ENCODE measurements at regions not wholly inside any gene's neighbourhood (a gene's known extent, or its start where the extent isn't known, plus 50 kb on each side); places are given as distances from the start of the nearest gene placed in this dataset.

GRCh38 chr14:82046512-82047226 is 513.0 kb upstream of the SEL1L start:
- intact Hi-C loops (cut with micrococcal nuclease) = no loop called here
- Mint-ChIP-seq H3K4me3 (ENCODE audit: unreplicated experiment) (no peak overlapping the region), H3K27me3 (ENCODE audit: insufficient read depth, unreplicated experiment) (no peaks in the 10 kb centered on the region), H3K9me3 (ENCODE audit: unreplicated experiment) (peaks cover 18% of the 10 kb centered on the region), H3K4me1 (ENCODE audit: insufficient read depth, unreplicated experiment) (peaks cover 5% of the 10 kb centered on the region), H3K36me3 (ENCODE audit: insufficient read depth, unreplicated experiment) (no peaks in the 10 kb centered on the region), H3K27ac (ENCODE audit: low read depth, unreplicated experiment) (no peak overlapping the region)
- no TSS peak for BruUV-seq (replicated peaks)
- ChIA-PET POLR2A (interaction anchor here (0.7 kb wide), 1 partner anchor 8 kb away, joined by 3 read pairs; no protein-coding TSS in a partner anchor), CTCF (interaction anchor here (0.6 to 0.8 kb wide), 2 partner anchors 55 to 899 kb away, joined by 4 to 6 read pairs; no protein-coding TSS in a partner anchor)
- TF ChIP-seq CTCF (IDR thresholded peaks at IDR 0.05; ENCODE audit: unreplicated experiment) = no peak
- DNase-seq (ENCODE audit: unreplicated experiment) = no peak

- TF ChIP-seq CTCF (IDR thresholded peaks at IDR 0.05; ENCODE audit: unreplicated experiment) = no peak
- CTCF ChIA-PET = interaction anchor here (0.7 to 0.8 kb wide), 2 partner anchors 897 to 1171 kb away, joined by 3 to 6 read pairs; no protein-coding TSS in a partner anchor
- peaks cover 5% of the 10 kb centered on the region for H3K4me1 Mint-ChIP-seq (ENCODE audit: insufficient read depth, unreplicated experiment)
Measured at GRCh38 chr14:82047777-82048470, 514.3 kb upstream of the SEL1L start.

GRCh38 chr14:82052778-82053177 is 519.1 kb upstream of the SEL1L start:
- DNase-seq (ENCODE audit: unreplicated experiment) = no peak
- no peak overlapping the region for H3K27ac Mint-ChIP-seq (ENCODE audit: low read depth, unreplicated experiment)
- ChIA-PET CTCF (interaction anchor here (0.6 to 2.2 kb wide), 9 partner anchors 14 to 487 kb away, joined by 3 to 21 read pairs (median 3); no protein-coding TSS in a partner anchor), POLR2A (interaction anchor here (0.6 kb wide), 1 partner anchor 679 kb away, joined by 3 read pairs; no protein-coding TSS in a partner anchor)
- no peak for TF ChIP-seq CTCF (IDR thresholded peaks at IDR 0.05; ENCODE audit: unreplicated experiment)
- peaks cover 15% of the 10 kb centered on the region for H3K9me3 Mint-ChIP-seq (ENCODE audit: unreplicated experiment)
- peaks cover 8% of the 10 kb centered on the region for H3K4me1 Mint-ChIP-seq (ENCODE audit: insufficient read depth, unreplicated experiment)
- no TSS peak for BruUV-seq (replicated peaks)
- H3K4me3 Mint-ChIP-seq (ENCODE audit: unreplicated experiment) = no peak overlapping the region
- no peaks in the 10 kb centered on the region for H3K36me3 Mint-ChIP-seq (ENCODE audit: insufficient read depth, unreplicated experiment)
- intact Hi-C loops (cut with micrococcal nuclease) = no loop called here
- H3K27me3 Mint-ChIP-seq (ENCODE audit: insufficient read depth, unreplicated experiment) = no peaks in the 10 kb centered on the region

More at GRCh38 chr14:82047777-82048470, 514.3 kb upstream of the SEL1L start:
- no peak for DNase-seq (ENCODE audit: unreplicated experiment)
- BruUV-seq (replicated peaks) = no TSS peak
- POLR2A ChIA-PET = interaction anchor here (0.7 kb wide), 2 partner anchors 9 to 788 kb away, joined by 3 read pairs; no protein-coding TSS in a partner anchor
- Mint-ChIP-seq H3K36me3 (ENCODE audit: insufficient read depth, unreplicated experiment) (no peaks in the 10 kb centered on the region), H3K27me3 (ENCODE audit: insufficient read depth, unreplicated experiment) (no peaks in the 10 kb centered on the region), H3K9me3 (ENCODE audit: unreplicated experiment) (peaks cover 16% of the 10 kb centered on the region), H3K27ac (ENCODE audit: low read depth, unreplicated experiment) (no peak overlapping the region), H3K4me3 (ENCODE audit: unreplicated experiment) (no peak overlapping the region)
- intact Hi-C loops (cut with micrococcal nuclease) = no loop called here

- Mint-ChIP-seq H3K36me3 (ENCODE audit: insufficient read depth, unreplicated experiment) (no peaks in the 10 kb centered on the region), H3K4me3 (ENCODE audit: unreplicated experiment) (no peak overlapping the region), H3K9me3 (ENCODE audit: unreplicated experiment) (peaks cover 8% of the 10 kb centered on the region), H3K27me3 (ENCODE audit: insufficient read depth, unreplicated experiment) (no peaks in the 10 kb centered on the region), H3K27ac (ENCODE audit: low read depth, unreplicated experiment) (no peak overlapping the region), H3K4me1 (ENCODE audit: insufficient read depth, unreplicated experiment) (peaks cover 8% of the 10 kb centered on the region)
- ChIA-PET POLR2A (interaction anchor here (0.7 kb wide), 2 partner anchors 27 to 43 kb away, joined by 3 read pairs; no protein-coding TSS in a partner anchor), CTCF (interaction anchor here (0.6 to 0.7 kb wide), 2 partner anchors 86 to 418 kb away, joined by 3 to 4 read pairs; no protein-coding TSS in a partner anchor)
- peak; percentile 18 for DNase-seq (ENCODE audit: unreplicated experiment)
- no TSS peak for BruUV-seq (replicated peaks)
- no peak for TF ChIP-seq CTCF (IDR thresholded peaks at IDR 0.05; ENCODE audit: unreplicated experiment)
- intact Hi-C loops (cut with micrococcal nuclease) = no loop called here
Measured at GRCh38 chr14:82055515-82056115, 522.0 kb upstream of the SEL1L start.
